Testis (tissue), 2 donors: ENCODE measurements at regions not wholly inside any gene's neighbourhood (a gene's known extent, or its start where the extent isn't known, plus 50 kb on each side); places are given as distances from the start of the nearest gene placed in this dataset.

Experiments
- DNase-seq: peaks from one replicate; pipeline ENCODE4 v3.0.0-alpha.2; 2019
- H3K27ac ChIP-seq, 2 donors: fragments of 200-600 bp; sonication (generic); one replicate each; pipeline ENCODE4 v1.5.1; 2019
- H3K27me3 ChIP-seq: fragments of 200-600 bp; sonication (generic); one replicate; pipeline ENCODE4 v1.5.1; 2019
- H3K36me3 ChIP-seq: fragments of 200-600 bp; sonication (generic); one replicate; pipeline ENCODE4 v1.5.1; 2017; ENCODE audit warnings: low read depth; ENCODE audit errors: missing control alignments
- H3K4me1 ChIP-seq: fragments of 200-600 bp; sonication (generic); one replicate; pipeline ENCODE4 v1.5.1; 2019
- H3K4me3 ChIP-seq, 2 donors: fragments of 200-600 bp; sonication (generic); one replicate each; pipeline ENCODE4 v1.5.1; 2017 to 2019
- H3K9me3 ChIP-seq: fragments of 200-600 bp; sonication (generic); one replicate; pipeline ENCODE4 v1.5.1; 2017
- CTCF ChIP-seq, 3 experiments: fragments of 450-650 bp in 2 of 3; fragments of 200-600 bp in 1 of 3; sonication (generic) in 1 of 3; IDR thresholded peaks; one replicate each; pipeline ENCODE4 v1.5.1; 2016 to 2019; ENCODE audit warnings: antibody characterized with exemption in 3 of 3, mild to moderate bottlenecking in 2 of 3, moderate library complexity in 1 of 3
- POLR2A ChIP-seq: fragments of 450-650 bp; IDR thresholded peaks from one replicate; pipeline ENCODE4 v1.6.1; 2017; ENCODE audit warnings: antibody characterized with exemption, mild to moderate bottlenecking, moderate library complexity
- WGBS, 2 donors: methylation state at CpG; one replicate each; pipeline ENCODE4 v1.1.5; 2018; 5-methylcytosine and 5-hydroxymethylcytosine counted together
- intact Hi-C: fragments of 100-400 bp; cut with DNase I; formaldehyde crosslinking; loops from one replicate; pipeline ENCODE4 v1.15.1; 2023; ENCODE audit warnings: low total_unique reads

DNA sequence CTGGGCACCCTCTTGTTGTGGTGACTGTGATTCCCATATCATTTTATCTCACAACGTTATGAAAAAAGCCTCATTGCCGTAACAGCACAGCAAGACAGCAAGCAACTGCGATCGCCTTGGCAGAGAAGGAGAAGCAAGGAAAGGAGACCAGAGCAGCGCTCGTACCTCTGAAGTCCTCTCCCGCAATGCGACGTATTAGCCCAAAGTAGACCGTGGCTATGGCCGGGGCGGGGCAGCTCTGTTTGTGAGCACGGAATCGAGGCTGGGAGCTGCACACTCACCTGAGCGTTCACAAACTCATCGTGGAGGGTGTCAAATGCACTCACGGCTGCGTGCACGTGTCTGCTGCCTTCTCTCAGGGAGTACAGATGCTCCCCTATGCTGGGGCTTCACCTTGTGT lies 76.1 kb downstream of the YTHDF1 start:
- no peak overlapping the region for H3K27ac ChIP-seq
- 78 to 82% methylated on average over 19 of the region's 19 CpGs for WGBS, 2 donors
- H3K4me3 ChIP-seq = no peak overlapping the region
- no peak for TF ChIP-seq POLR2A
- TF ChIP-seq CTCF (IDR thresholded peaks at IDR 0.05) = no peak
- H3K36me3 ChIP-seq = no peaks in the 10 kb centered on the region
- no peaks in the 10 kb centered on the region for H3K9me3 ChIP-seq
- no peak for DNase-seq
- H3K27me3 ChIP-seq = no peaks in the 10 kb centered on the region
- intact Hi-C loops = no loop called here
- H3K4me1 ChIP-seq = no peaks in the 10 kb centered on the region

- TF ChIP-seq POLR2A (no peak), CTCF (IDR thresholded peaks at IDR 0.05) (no peak)
- Histone ChIP-seq H3K36me3 (no peaks in the 10 kb centered on the region), H3K4me3 (no peak overlapping the region), H3K4me1 (no peaks in the 10 kb centered on the region), H3K9me3 (no peaks in the 10 kb centered on the region), H3K27me3 (no peaks in the 10 kb centered on the region), H3K27ac (no peak overlapping the region)
- 73 to 75% methylated on average over 12 of the region's 12 CpGs for WGBS, 2 donors
- intact Hi-C loops = no loop called here
- no peak for DNase-seq
These were observed 76.6 kb downstream of the YTHDF1 start for GRCh38 chr20:63139356-63139755.

GRCh38 chr20:63138855-63139341 lies 77.0 kb downstream of the YTHDF1 start:
- Histone ChIP-seq H3K4me3 (no peak overlapping the region), H3K4me1 (no peaks in the 10 kb centered on the region), H3K36me3 (no peaks in the 10 kb centered on the region), H3K27me3 (no peaks in the 10 kb centered on the region), H3K27ac (no peak overlapping the region), H3K9me3 (no peaks in the 10 kb centered on the region)
- intact Hi-C loops = no loop called here
- TF ChIP-seq CTCF (IDR thresholded peaks at IDR 0.05) (no peak), POLR2A (no peak)
- DNase-seq = no peak
- WGBS, 2 donors = 82 to 86% methylated on average over 22 of the region's 22 CpGs

DNA sequence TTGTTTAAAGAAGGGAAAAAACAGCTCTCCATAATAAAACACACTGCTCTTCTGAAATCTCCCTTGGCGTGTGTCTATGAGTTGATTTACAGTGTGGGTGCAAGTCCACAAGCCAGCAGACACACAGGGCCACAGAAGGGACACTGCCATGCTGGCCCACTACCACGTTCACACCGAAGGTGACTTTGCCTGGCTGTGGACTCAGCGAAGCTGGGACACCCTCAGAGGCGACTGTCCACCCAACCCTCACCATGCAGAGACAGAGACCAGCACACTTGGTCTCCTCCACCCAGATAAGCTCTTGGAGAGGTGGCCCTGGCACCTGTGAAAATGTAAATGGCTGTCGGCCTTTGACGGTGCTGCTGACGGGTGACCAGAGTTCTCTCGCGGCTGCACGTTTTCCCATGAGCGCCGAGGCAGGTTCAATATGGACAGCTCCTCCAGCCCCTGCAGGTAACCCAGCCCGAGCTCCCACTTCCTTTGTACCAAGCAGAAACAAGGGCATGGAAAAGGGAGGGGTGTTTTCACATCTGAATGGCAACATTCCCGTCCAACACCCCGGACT lies 78.0 kb downstream of the YTHDF1 start:
- Histone ChIP-seq H3K36me3 (no peaks in the 10 kb centered on the region), H3K27ac (no peak overlapping the region), H3K4me3 (no peak overlapping the region), H3K9me3 (no peaks in the 10 kb centered on the region), H3K27me3 (no peaks in the 10 kb centered on the region), H3K4me1 (no peaks in the 10 kb centered on the region)
- no peak for DNase-seq
- intact Hi-C loops = no loop called here
- TF ChIP-seq CTCF (IDR thresholded peaks at IDR 0.05) (no peak), POLR2A (no peak)
- 64 to 79% methylated on average over 16 of the region's 16 CpGs for WGBS, 2 donors

- Histone ChIP-seq H3K27ac (no peak overlapping the region), H3K36me3 (no peaks in the 10 kb centered on the region), H3K4me1 (no peaks in the 10 kb centered on the region), H3K27me3 (no peaks in the 10 kb centered on the region), H3K4me3 (no peak overlapping the region), H3K9me3 (no peaks in the 10 kb centered on the region)
- TF ChIP-seq CTCF (IDR thresholded peaks at IDR 0.05) (no peak), POLR2A (no peak)
- intact Hi-C loops = no loop called here
- 73 to 83% methylated on average over 8 of the region's 8 CpGs for WGBS, 2 donors
- no peak for DNase-seq
These were observed 79.6 kb downstream of the YTHDF1 start for GRCh38 chr20:63136296-63136695.
